H9 (cell line): ENCODE measurements at regions not wholly inside any gene's neighbourhood (a gene's known extent, or its start where the extent isn't known, plus 50 kb on each side); places are given as distances from the start of the nearest gene placed in this dataset.

Source experiments
- DNase-seq: peaks from one replicate; pipeline ENCODE4 v3.0.0-alpha.2; 2017
- H2AFZ ChIP-seq: one replicate; pipeline ENCODE4 v1.6.1; 2013; ENCODE audit warnings: mild to moderate bottlenecking, low read length, control low read depth, moderate library complexity
- H2AK5ac ChIP-seq: 2 replicates; pipeline ENCODE4 v1.6.1; 2013; ENCODE audit warnings: low read length, control low read depth, mixed read lengths; ENCODE audit not compliant: insufficient read length
- H2BK120ac ChIP-seq: one replicate; pipeline ENCODE4 v1.6.1; 2013; ENCODE audit warnings: low read depth, mild to moderate bottlenecking, low read length, control low read depth, inconsistent platforms; ENCODE audit not compliant: poor library complexity, severe bottlenecking
- H2BK12ac ChIP-seq: 2 replicates; pipeline ENCODE4 v1.6.1; 2013; ENCODE audit warnings: low read length, control low read depth, mixed read lengths, low read depth; ENCODE audit not compliant: insufficient read length
- H2BK15ac ChIP-seq: 2 replicates; pipeline ENCODE4 v1.6.1; 2013; ENCODE audit warnings: low read depth, low read length, control low read depth
- H2BK20ac ChIP-seq: one replicate; pipeline ENCODE4 v1.6.1; 2013; ENCODE audit warnings: low read depth, mild to moderate bottlenecking, low read length, control low read depth, inconsistent platforms; ENCODE audit not compliant: poor library complexity, severe bottlenecking
- H2BK5ac ChIP-seq: 2 replicates; pipeline ENCODE4 v1.6.1; 2013; ENCODE audit warnings: low read length, control low read depth, mixed read lengths; ENCODE audit not compliant: insufficient read length
- H3K14ac ChIP-seq: 2 replicates; pipeline ENCODE4 v1.6.1; 2013; ENCODE audit warnings: low read length, control low read depth; ENCODE audit not compliant: insufficient read depth
- H3K18ac ChIP-seq: 2 replicates; pipeline ENCODE4 v1.6.1; 2013; ENCODE audit warnings: low read depth, mild to moderate bottlenecking, mixed read lengths, low read length, control low read depth; ENCODE audit not compliant: insufficient read length
- H3K23ac ChIP-seq: 2 replicates; pipeline ENCODE4 v1.6.1; 2013; ENCODE audit warnings: low read length, control low read depth, mixed read lengths, low read depth; ENCODE audit not compliant: insufficient read length
- H3K23me2 ChIP-seq: 2 replicates; pipeline ENCODE4 v1.6.1; 2013; ENCODE audit warnings: low read depth, mild to moderate bottlenecking, mixed read lengths, low read length, control low read depth; ENCODE audit not compliant: insufficient read length, poor library complexity, severe bottlenecking
- H3K27ac ChIP-seq: 2 replicates; pipeline ENCODE4 v1.5.1; 2013; ENCODE audit warnings: low read length, control low read depth, mixed read lengths, low read depth; ENCODE audit not compliant: insufficient read length
- H3K27me3 ChIP-seq: 2 replicates; pipeline ENCODE4 v1.6.1; 2013; ENCODE audit warnings: low read length, control low read depth, inconsistent platforms; ENCODE audit not compliant: insufficient read depth
- H3K4ac ChIP-seq: 2 replicates; pipeline ENCODE4 v1.6.1; 2013; ENCODE audit warnings: low read depth, mild to moderate bottlenecking, control low read depth, inconsistent platforms, low read length, moderate library complexity
- H3K4me1 ChIP-seq: 2 replicates; pipeline ENCODE4 v1.6.1; 2013; ENCODE audit warnings: low read length, control low read depth, inconsistent platforms; ENCODE audit not compliant: insufficient read depth
- H3K4me2 ChIP-seq: 2 replicates; pipeline ENCODE4 v1.6.1; 2013; ENCODE audit warnings: low read length, control low read depth, mixed read lengths; ENCODE audit not compliant: insufficient read length, insufficient read depth
- H3K56ac ChIP-seq: 2 replicates; pipeline ENCODE4 v1.6.1; 2013; ENCODE audit warnings: low read depth, mild to moderate bottlenecking, mixed read lengths, low read length, control low read depth; ENCODE audit not compliant: insufficient read length
- H3K79me1 ChIP-seq: 2 replicates; pipeline ENCODE4 v1.6.1; 2013; ENCODE audit warnings: low read depth, mild to moderate bottlenecking, moderate library complexity, low read length, control low read depth, inconsistent platforms; ENCODE audit not compliant: insufficient read depth, poor library complexity, severe bottlenecking
- H3K79me2 ChIP-seq: 2 replicates; pipeline ENCODE4 v1.6.1; 2013; ENCODE audit warnings: low read length, control low read depth, inconsistent platforms; ENCODE audit not compliant: insufficient read depth
- H3K9ac ChIP-seq: 2 replicates; pipeline ENCODE4 v1.6.1; 2013; ENCODE audit warnings: low read length, control low read depth, mixed read lengths; ENCODE audit not compliant: insufficient read length; ENCODE audit errors: extremely low read depth
- H3K9me3 ChIP-seq: one replicate; pipeline ENCODE4 v1.6.1; 2013; ENCODE audit warnings: low read depth, low read length, inconsistent platforms; ENCODE audit not compliant: control insufficient read depth
- H3T11ph ChIP-seq: one replicate; pipeline ENCODE4 v1.6.1; 2013; ENCODE audit warnings: mild to moderate bottlenecking, low read length, control low read depth, inconsistent platforms
- H4K20me1 ChIP-seq: one replicate; pipeline ENCODE4 v1.6.1; 2013; ENCODE audit not compliant: control insufficient read depth, insufficient read length, insufficient read depth
- H4K5ac ChIP-seq: 2 replicates; pipeline ENCODE4 v1.6.1; 2013; ENCODE audit warnings: low read depth, mild to moderate bottlenecking, mixed read lengths, low read length, control low read depth; ENCODE audit not compliant: insufficient read length
- H4K8ac ChIP-seq: replicated peaks from 2 replicates; pipeline ENCODE4 v1.6.1; 2013; ENCODE audit warnings: low read length, control low read depth, mixed read lengths, low read depth; ENCODE audit not compliant: insufficient read length
- H4K91ac ChIP-seq: 2 replicates; pipeline ENCODE4 v1.6.1; 2013; ENCODE audit warnings: low read depth, mild to moderate bottlenecking, moderate library complexity, mixed read lengths, low read length, control low read depth; ENCODE audit not compliant: insufficient read length
- H3K27ac Mint-ChIP-seq, 3 experiments: 2 replicates in 2 of 3; 3 replicates in 1 of 3; pipeline ENCODE4 v1.8.0; 2020 to 2021; ENCODE audit warnings: mixed read lengths in 3 of 3, mild to moderate bottlenecking in 1 of 3, moderate library complexity in 1 of 3
- H3K27me3 Mint-ChIP-seq: 2 replicates; pipeline ENCODE4 v1.8.0; 2021; ENCODE audit warnings: low read depth, mild to moderate bottlenecking, moderate library complexity, mixed read lengths
- H3K36me3 Mint-ChIP-seq, 3 experiments: 2 replicates in 2 of 3; 3 replicates in 1 of 3; pipeline ENCODE4 v1.8.0; 2020 to 2021; ENCODE audit warnings: low read depth in 3 of 3, mixed read lengths in 3 of 3; ENCODE audit not compliant: insufficient read depth in 1 of 3
- H3K4me1 Mint-ChIP-seq, 2 experiments: 2 replicates each; pipeline ENCODE4 v1.8.0; 2020; ENCODE audit warnings: mixed read lengths in 2 of 2
- H3K4me3 Mint-ChIP-seq, 2 experiments: 2 replicates in 1 of 2; 3 replicates in 1 of 2; pipeline ENCODE4 v1.8.0; 2020 to 2021; ENCODE audit warnings: mild to moderate bottlenecking in 2 of 2, mixed read lengths in 2 of 2, moderate library complexity in 1 of 2
- H3K9me3 Mint-ChIP-seq, 2 experiments: 2 replicates in 1 of 2; 3 replicates in 1 of 2; pipeline ENCODE4 v1.8.0; 2020; ENCODE audit warnings: mild to moderate bottlenecking in 2 of 2, mixed read lengths in 2 of 2, moderate library complexity in 1 of 2
- WGBS: extraction: QIAGEN DNeasy Blood & Tissue Kit; methylation state at CpG from one replicate; pipeline ENCODE4 v1.1.7; 2013; ENCODE audit warnings: missing lambda C conversion rate, low lambda C conversion rate, mixed read lengths; ENCODE audit not compliant: insufficient read length; ENCODE audit errors: extremely low coverage; 5-methylcytosine and 5-hydroxymethylcytosine counted together
- TF ChIP-seq, protein P1 (sequence below): fragments of 200-600 bp; sonication (generic); conservative IDR thresholded peaks from 3 replicates; pipeline ENCODE4 v1.8.0; 2021; ENCODE audit warnings: antibody characterized with exemption, mild to moderate bottlenecking

DNA sequence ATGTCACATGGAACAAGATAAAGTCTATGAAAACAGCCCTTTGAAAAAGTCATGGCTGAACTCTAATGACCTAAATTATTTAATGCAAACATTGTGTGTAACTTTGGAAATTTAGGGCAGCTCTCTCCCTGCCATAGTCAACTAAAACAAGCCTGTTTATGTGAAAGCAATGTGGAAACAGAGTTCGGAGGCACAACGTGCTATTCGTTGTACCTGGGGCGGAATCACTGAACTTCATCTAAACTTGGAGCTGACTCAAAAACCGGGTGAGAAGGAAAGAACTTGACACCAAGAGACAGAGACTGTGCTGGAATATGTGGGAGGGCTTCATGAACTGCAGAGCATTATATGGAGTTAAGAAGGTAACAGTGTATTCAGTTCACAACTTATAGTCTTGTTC, 764.9 kb upstream of the GOLIM4 start:
- Mint-ChIP-seq H3K27ac (no peak overlapping the region), H3K9me3 (peaks cover 2 to 11% of the 10 kb centered on the region in 2 experiments; a peak in 3 of 5 replicates), H3K36me3 (peaks cover 0 to 22% (median 4%) of the 10 kb centered on the region in 3 experiments; a peak in 3 of 7 replicates), H3K27me3 (no peaks in the 10 kb centered on the region), H3K4me3 (no peak overlapping the region), H3K4me1 (no peaks in the 10 kb centered on the region)
- Histone ChIP-seq H3K9ac (no peak overlapping the region), H3K4ac (no peak overlapping the region), H3T11ph (no peak overlapping the region), H4K8ac (no peak overlapping the region), H2BK15ac (no peak overlapping the region), H3K18ac (no peak overlapping the region), H3K23ac (no peak overlapping the region), H2BK20ac (no peak overlapping the region), H4K5ac (no peak overlapping the region), H2BK120ac (no peak overlapping the region), H3K79me1 (no peaks in the 10 kb centered on the region), H2BK12ac (no peak overlapping the region), H3K27ac (no peak overlapping the region), H3K9me3 (no peaks in the 10 kb centered on the region), H3K14ac (no peak overlapping the region), H3K27me3 (no peaks in the 10 kb centered on the region), H2AK5ac (no peak overlapping the region), H3K56ac (no peak overlapping the region), H3K4me2 (no peak overlapping the region), H4K91ac (no peak overlapping the region), H2BK5ac (no peak overlapping the region), H3K79me2 (no peaks in the 10 kb centered on the region), H2AFZ (no peak overlapping the region), H4K20me1 (no peaks in the 10 kb centered on the region), H3K4me1 (no peaks in the 10 kb centered on the region), H3K23me2 (no peaks in the 10 kb centered on the region)
- TF ChIP-seq, protein P1, sequence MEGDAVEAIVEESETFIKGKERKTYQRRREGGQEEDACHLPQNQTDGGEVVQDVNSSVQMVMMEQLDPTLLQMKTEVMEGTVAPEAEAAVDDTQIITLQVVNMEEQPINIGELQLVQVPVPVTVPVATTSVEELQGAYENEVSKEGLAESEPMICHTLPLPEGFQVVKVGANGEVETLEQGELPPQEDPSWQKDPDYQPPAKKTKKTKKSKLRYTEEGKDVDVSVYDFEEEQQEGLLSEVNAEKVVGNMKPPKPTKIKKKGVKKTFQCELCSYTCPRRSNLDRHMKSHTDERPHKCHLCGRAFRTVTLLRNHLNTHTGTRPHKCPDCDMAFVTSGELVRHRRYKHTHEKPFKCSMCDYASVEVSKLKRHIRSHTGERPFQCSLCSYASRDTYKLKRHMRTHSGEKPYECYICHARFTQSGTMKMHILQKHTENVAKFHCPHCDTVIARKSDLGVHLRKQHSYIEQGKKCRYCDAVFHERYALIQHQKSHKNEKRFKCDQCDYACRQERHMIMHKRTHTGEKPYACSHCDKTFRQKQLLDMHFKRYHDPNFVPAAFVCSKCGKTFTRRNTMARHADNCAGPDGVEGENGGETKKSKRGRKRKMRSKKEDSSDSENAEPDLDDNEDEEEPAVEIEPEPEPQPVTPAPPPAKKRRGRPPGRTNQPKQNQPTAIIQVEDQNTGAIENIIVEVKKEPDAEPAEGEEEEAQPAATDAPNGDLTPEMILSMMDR, result no peak
- no CpG with 5 or more reads among the region's 5 CpGs for WGBS
- DNase-seq, result no peak
